Astrocyte (in vitro differentiated cells and primary cell): ENCODE measurements at regions not wholly inside any gene's neighbourhood (a gene's known extent, or its start where the extent isn't known, plus 50 kb on each side); places are given as distances from the start of the nearest gene placed in this dataset.

Experiments used
- DNase-seq: peaks from one replicate; pipeline ENCODE4 v3.0.0-alpha.2; 2010; ENCODE audit warnings: low read depth
- FAIRE-seq: peaks from 2 replicates; lab custom pipeline; 2011; peaks lifted over from hg19 to GRCh38; lab: Jason Lieb, UNC
- H2AFZ ChIP-seq: 2 replicates; pipeline ENCODE4 v1.6.0; 2012; ENCODE audit warnings: low read depth, low read length, inconsistent platforms
- H3K27ac ChIP-seq: 2 replicates; pipeline ENCODE4 v1.5.1; 2011; ENCODE audit warnings: low read depth, low read length, inconsistent platforms
- H3K27me3 ChIP-seq: 2 replicates; pipeline ENCODE4 v1.6.0; 2011; ENCODE audit warnings: low read length, inconsistent platforms; ENCODE audit not compliant: insufficient read depth
- H3K36me3 ChIP-seq: 2 replicates; pipeline ENCODE4 v1.5.1; 2011; ENCODE audit warnings: low read length, inconsistent platforms; ENCODE audit not compliant: insufficient read depth
- H3K4me1 ChIP-seq: 2 replicates; pipeline ENCODE4 v1.5.1; 2011; ENCODE audit warnings: low read length, inconsistent platforms; ENCODE audit not compliant: insufficient read depth
- H3K4me2 ChIP-seq: 2 replicates; pipeline ENCODE4 v1.6.0; 2012; ENCODE audit warnings: low read length, inconsistent platforms
- H3K4me3 ChIP-seq: 2 replicates; pipeline ENCODE4 v1.5.1; 2011; ENCODE audit warnings: low read depth, mild to moderate bottlenecking, low read length, inconsistent platforms; ENCODE audit not compliant: insufficient read depth
- H3K79me2 ChIP-seq: 2 replicates; pipeline ENCODE4 v1.6.0; 2012; ENCODE audit warnings: mild to moderate bottlenecking, low read length, inconsistent platforms; ENCODE audit not compliant: insufficient read depth
- H3K9ac ChIP-seq: 2 replicates; pipeline ENCODE4 v1.6.0; 2012; ENCODE audit warnings: mild to moderate bottlenecking, low read length, inconsistent platforms
- H3K9me3 ChIP-seq: 2 replicates; pipeline ENCODE4 v1.5.1; 2012; ENCODE audit warnings: low read depth, mild to moderate bottlenecking, low read length, inconsistent platforms; ENCODE audit not compliant: insufficient read depth
- H4K20me1 ChIP-seq: 2 replicates; pipeline ENCODE4 v1.6.0; 2012; ENCODE audit warnings: low read length, inconsistent platforms; ENCODE audit not compliant: insufficient read depth
- H3K27ac Mint-ChIP-seq: one replicate; pipeline ENCODE4 v1.8.0; 2021; ENCODE audit warnings: mild to moderate bottlenecking, mixed read lengths; ENCODE audit not compliant: unreplicated experiment
- H3K27me3 Mint-ChIP-seq: one replicate; pipeline ENCODE4 v1.8.0; 2021; ENCODE audit warnings: low read depth, mixed read lengths; ENCODE audit not compliant: unreplicated experiment
- H3K36me3 Mint-ChIP-seq: one replicate; pipeline ENCODE4 v1.8.0; 2021; ENCODE audit warnings: low read depth, mixed read lengths; ENCODE audit not compliant: unreplicated experiment
- H3K4me1 Mint-ChIP-seq: one replicate; pipeline ENCODE4 v1.8.0; 2021; ENCODE audit warnings: low read depth, mixed read lengths; ENCODE audit not compliant: unreplicated experiment
- H3K4me3 Mint-ChIP-seq: one replicate; pipeline ENCODE4 v1.8.0; 2021; ENCODE audit warnings: mild to moderate bottlenecking, moderate library complexity, mixed read lengths; ENCODE audit not compliant: unreplicated experiment
- H3K9me3 Mint-ChIP-seq: one replicate; pipeline ENCODE4 v1.8.0; 2021; ENCODE audit warnings: mild to moderate bottlenecking, mixed read lengths; ENCODE audit not compliant: unreplicated experiment
- EZH2 ChIP-seq: IDR thresholded peaks from 2 replicates; pipeline ENCODE4 v1.6.1; 2012; ENCODE audit warnings: mild to moderate bottlenecking, low read length, inconsistent platforms; ENCODE audit not compliant: insufficient read depth
- TF ChIP-seq, protein P1 (sequence below): IDR thresholded peaks from 2 replicates; pipeline ENCODE4 v1.5.1; 2011; ENCODE audit warnings: low read depth, mild to moderate bottlenecking, inconsistent platforms, low read length, moderate library complexity; ENCODE audit not compliant: insufficient read depth

DNA sequence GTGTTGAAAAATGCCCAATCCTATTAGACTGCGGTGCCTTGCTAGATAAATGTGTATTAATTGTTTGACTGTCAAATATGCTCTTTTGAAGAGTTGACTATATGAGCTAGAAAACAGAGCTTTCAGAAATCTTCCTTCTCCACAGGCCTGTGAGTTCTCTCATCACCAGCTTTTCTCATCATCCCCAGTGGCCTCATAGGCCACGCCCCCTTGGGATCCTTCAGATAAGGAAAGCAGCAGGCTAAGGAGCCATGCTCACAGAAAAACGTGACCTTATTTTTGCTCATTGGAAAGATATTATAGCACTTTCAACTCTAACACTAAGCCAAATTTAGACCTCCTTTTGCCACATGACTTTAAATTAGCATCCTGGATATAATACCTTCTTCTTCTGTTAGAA, 514.4 kb upstream of the ARRDC4 start:
- H3K9ac ChIP-seq: no peak overlapping the region
- no peak overlapping the region for H2AFZ ChIP-seq
- no peak for DNase-seq
- TF ChIP-seq EZH2: no peak
- TF ChIP-seq, protein P1, sequence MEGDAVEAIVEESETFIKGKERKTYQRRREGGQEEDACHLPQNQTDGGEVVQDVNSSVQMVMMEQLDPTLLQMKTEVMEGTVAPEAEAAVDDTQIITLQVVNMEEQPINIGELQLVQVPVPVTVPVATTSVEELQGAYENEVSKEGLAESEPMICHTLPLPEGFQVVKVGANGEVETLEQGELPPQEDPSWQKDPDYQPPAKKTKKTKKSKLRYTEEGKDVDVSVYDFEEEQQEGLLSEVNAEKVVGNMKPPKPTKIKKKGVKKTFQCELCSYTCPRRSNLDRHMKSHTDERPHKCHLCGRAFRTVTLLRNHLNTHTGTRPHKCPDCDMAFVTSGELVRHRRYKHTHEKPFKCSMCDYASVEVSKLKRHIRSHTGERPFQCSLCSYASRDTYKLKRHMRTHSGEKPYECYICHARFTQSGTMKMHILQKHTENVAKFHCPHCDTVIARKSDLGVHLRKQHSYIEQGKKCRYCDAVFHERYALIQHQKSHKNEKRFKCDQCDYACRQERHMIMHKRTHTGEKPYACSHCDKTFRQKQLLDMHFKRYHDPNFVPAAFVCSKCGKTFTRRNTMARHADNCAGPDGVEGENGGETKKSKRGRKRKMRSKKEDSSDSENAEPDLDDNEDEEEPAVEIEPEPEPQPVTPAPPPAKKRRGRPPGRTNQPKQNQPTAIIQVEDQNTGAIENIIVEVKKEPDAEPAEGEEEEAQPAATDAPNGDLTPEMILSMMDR: no peak
- H3K27ac ChIP-seq: no peak overlapping the region
- peaks cover 8% of the 10 kb centered on the region for H3K4me1 Mint-ChIP-seq
- no peak for FAIRE-seq
- no peaks in the 10 kb centered on the region for H3K9me3 ChIP-seq
- H4K20me1 ChIP-seq: no peaks in the 10 kb centered on the region
- no peaks in the 10 kb centered on the region for H3K36me3 ChIP-seq
- no peak overlapping the region for H3K27ac Mint-ChIP-seq
- no peaks in the 10 kb centered on the region for H3K79me2 ChIP-seq
- no peak overlapping the region for H3K4me3 ChIP-seq
- H3K9me3 Mint-ChIP-seq: no peaks in the 10 kb centered on the region
- H3K27me3 ChIP-seq: no peaks in the 10 kb centered on the region
- no peaks in the 10 kb centered on the region for H3K4me1 ChIP-seq
- H3K27me3 Mint-ChIP-seq: no peaks in the 10 kb centered on the region
- H3K36me3 Mint-ChIP-seq: no peaks in the 10 kb centered on the region
- no peak overlapping the region for H3K4me3 Mint-ChIP-seq
- H3K4me2 ChIP-seq: no peak overlapping the region

DNA sequence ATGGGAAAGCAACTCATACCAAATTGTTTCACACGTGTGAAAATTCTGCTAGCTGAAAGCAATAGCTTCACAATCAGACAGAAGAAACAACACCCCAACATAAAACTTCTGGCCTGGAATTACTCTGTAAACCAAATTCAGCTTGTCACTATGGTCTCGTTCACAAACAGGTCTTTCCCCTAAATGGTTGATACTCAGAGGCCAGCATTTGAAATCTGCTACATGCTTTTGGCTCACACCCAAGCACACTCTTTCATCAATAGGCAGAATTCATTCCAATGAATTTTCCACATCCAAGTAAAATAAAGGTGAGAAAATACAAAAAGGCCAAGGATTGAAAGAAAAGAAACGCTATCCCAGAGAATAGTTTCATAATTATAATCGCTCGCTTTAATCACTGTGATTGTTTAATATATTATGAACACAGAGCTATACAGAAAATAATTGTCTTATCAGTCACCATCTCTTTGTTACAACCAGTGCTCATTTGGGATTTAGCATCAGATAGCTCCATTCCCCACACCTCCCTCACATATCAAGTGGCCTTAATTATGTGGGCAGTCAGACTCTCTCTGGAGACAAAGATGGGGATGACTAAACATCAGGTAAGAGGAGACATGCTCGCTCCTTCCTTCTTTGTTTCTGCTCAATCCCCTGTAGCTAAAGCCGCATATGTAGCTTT, 503.8 kb upstream of the ARRDC4 start:
- peaks cover 4% of the 10 kb centered on the region for H3K4me1 Mint-ChIP-seq
- Histone ChIP-seq H2AFZ (no peak overlapping the region), H3K27me3 (no peaks in the 10 kb centered on the region), H3K4me2 (no peak overlapping the region), H4K20me1 (no peaks in the 10 kb centered on the region), H3K27ac (no peak overlapping the region), H3K79me2 (no peaks in the 10 kb centered on the region), H3K9ac (no peak overlapping the region), H3K36me3 (no peaks in the 10 kb centered on the region), H3K4me3 (no peak overlapping the region), H3K4me1 (no peaks in the 10 kb centered on the region), H3K9me3 (no peaks in the 10 kb centered on the region)
- H3K4me3 Mint-ChIP-seq: no peak overlapping the region
- peaks cover 2% of the 10 kb centered on the region for H3K27me3 Mint-ChIP-seq
- no peak overlapping the region for H3K27ac Mint-ChIP-seq
- FAIRE-seq (no peak), DNase-seq (no peak)
- peaks cover 1% of the 10 kb centered on the region for H3K9me3 Mint-ChIP-seq
- no peak for TF ChIP-seq EZH2
- TF ChIP-seq, protein P1: no peak
- no peaks in the 10 kb centered on the region for H3K36me3 Mint-ChIP-seq

DNA sequence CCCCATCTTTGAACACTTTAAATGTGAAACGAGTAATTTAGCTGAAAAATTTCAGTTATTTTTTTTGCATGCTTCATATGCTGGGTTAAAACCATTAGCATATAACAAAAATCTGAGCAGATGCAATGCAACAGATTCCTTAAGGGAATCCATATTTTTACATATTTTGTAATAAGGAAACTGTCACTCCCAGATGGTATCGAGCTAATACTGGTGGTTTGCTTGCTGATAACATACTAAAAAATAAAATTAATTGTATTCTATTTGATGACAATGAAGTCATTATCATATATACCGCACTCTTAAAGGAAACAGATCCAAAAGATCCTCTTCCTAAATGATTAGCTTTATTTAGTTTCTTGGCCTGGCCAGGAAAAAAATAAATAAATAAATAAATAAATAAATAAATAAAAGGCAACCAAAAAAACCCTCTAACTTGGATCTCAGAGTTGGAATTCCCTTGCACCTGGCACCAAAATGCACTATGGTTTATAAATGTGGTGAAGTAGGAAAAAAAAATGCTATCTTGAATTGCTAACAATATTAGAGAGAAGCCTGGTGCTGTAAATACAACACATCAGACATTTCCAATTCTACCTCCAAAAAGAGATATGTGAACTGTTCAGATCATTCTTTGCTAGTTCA, 503.2 kb upstream of the ARRDC4 start:
- no peaks in the 10 kb centered on the region for H4K20me1 ChIP-seq
- no peaks in the 10 kb centered on the region for H3K36me3 Mint-ChIP-seq
- no peak for FAIRE-seq
- DNase-seq: no peak
- H2AFZ ChIP-seq: no peak overlapping the region
- peaks cover 1% of the 10 kb centered on the region for H3K9me3 Mint-ChIP-seq
- peaks cover 4% of the 10 kb centered on the region for H3K4me1 Mint-ChIP-seq
- TF ChIP-seq EZH2: no peak
- TF ChIP-seq, protein P1: no peak
- peaks cover 2% of the 10 kb centered on the region for H3K27me3 Mint-ChIP-seq
- no peak overlapping the region for H3K27ac ChIP-seq
- no peak overlapping the region for H3K4me3 Mint-ChIP-seq
- no peaks in the 10 kb centered on the region for H3K79me2 ChIP-seq
- H3K4me1 ChIP-seq: no peaks in the 10 kb centered on the region
- no peak overlapping the region for H3K27ac Mint-ChIP-seq
- no peak overlapping the region for H3K9ac ChIP-seq
- H3K9me3 ChIP-seq: no peaks in the 10 kb centered on the region
- no peaks in the 10 kb centered on the region for H3K36me3 ChIP-seq
- no peaks in the 10 kb centered on the region for H3K27me3 ChIP-seq
- H3K4me2 ChIP-seq: no peak overlapping the region
- no peak overlapping the region for H3K4me3 ChIP-seq
